Left kidney (tissue), 1 donor: ENCODE measurements at regions not wholly inside any gene's neighbourhood (a gene's known extent, or its start where the extent isn't known, plus 50 kb on each side); places are given as distances from the start of the nearest gene placed in this dataset.
"Not testable (repeated sequence)": the region's sequence is repeated elsewhere in the genome, so short reads cannot be mapped to it uniquely, and the experiment has no call there.

Experiments
- DNase-seq: peaks from one replicate; pipeline ENCODE4 v3.0.0-alpha.2; 2013

GRCh38 chr5:54821445-54822323, 163.7 kb downstream of the ESM1 start:
- DNase-seq = no peak

- no peak for DNase-seq
Measured at GRCh38 chr5:54820346-54821134, 164.9 kb downstream of the ESM1 start.

GRCh38 chr5:54807421-54807820, 178.0 kb downstream of the ESM1 start:
- no peak for DNase-seq

DNA sequence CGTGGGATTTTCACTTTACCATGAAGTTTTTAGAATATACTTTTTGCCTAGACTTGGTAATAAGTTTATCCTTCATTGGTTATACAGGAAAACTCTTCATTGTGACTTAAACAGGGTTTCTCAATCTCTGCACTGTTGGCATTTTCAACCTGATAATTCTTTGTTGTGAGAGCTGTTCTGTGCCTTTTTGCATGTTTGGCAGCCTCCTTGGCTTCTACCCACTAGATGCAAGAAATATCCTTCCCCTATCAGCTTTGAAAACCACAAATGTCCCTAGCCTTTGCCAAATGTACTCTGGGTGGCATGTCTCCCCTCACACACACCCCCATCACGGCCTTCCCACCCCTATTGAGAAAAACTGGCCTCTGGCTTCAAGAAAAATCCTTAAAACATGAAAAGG, 180.9 kb downstream of the ESM1 start:
- no peak for DNase-seq

DNA sequence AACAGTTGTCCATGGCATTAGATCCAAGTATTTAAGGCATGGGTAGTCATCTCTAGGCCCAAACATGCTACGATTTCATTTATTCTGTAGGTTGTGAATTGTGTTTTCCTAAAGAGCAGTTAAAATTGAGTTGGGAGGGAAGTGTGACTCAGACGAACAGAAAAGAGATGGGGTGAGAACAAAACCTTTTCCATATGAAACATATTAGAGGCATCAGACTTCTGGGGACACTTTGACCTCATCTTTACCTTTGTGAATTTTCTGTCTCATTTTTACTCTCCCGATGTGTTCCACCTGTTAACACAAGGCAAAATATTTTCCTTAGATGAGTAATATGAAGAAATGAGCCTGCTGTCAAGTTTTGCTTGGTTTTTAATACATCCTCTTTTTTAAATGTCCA, 181.3 kb downstream of the ESM1 start:
- no peak for DNase-seq

- no peak for DNase-seq
Measured at GRCh38 chr5:54803471-54804011, 181.9 kb downstream of the ESM1 start.

DNA sequence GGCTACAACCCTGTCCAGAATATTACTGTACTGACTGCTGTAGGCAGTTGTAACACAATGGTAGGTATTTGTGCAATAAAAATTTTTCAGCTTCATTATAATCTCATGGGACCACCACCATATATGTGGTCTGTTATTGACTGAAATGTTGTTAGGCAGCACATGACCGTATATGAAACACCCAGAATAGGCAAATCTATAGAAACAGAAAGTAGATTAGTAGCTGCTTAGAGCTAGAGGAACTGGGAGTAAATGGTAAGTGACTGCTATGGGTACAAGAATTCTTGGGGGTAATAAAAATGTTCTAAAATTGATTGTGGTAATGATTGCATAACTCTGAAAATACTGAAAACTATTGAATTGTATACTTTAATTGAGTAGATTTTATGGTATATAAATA, 185.7 kb downstream of the ESM1 start:
- DNase-seq = no peak

GRCh38 chr5:54795777-54796176, 189.6 kb downstream of the ESM1 start:
- DNase-seq = no peak

- no peak for DNase-seq
Measured at GRCh38 chr5:54795284-54795683, 190.1 kb downstream of the ESM1 start.

GRCh38 chr5:54794135-54794975, 191.0 kb downstream of the ESM1 start:
- no peak for DNase-seq

- DNase-seq = no peak
Measured at GRCh38 chr5:54793468-54794134, 191.8 kb downstream of the ESM1 start.

DNA sequence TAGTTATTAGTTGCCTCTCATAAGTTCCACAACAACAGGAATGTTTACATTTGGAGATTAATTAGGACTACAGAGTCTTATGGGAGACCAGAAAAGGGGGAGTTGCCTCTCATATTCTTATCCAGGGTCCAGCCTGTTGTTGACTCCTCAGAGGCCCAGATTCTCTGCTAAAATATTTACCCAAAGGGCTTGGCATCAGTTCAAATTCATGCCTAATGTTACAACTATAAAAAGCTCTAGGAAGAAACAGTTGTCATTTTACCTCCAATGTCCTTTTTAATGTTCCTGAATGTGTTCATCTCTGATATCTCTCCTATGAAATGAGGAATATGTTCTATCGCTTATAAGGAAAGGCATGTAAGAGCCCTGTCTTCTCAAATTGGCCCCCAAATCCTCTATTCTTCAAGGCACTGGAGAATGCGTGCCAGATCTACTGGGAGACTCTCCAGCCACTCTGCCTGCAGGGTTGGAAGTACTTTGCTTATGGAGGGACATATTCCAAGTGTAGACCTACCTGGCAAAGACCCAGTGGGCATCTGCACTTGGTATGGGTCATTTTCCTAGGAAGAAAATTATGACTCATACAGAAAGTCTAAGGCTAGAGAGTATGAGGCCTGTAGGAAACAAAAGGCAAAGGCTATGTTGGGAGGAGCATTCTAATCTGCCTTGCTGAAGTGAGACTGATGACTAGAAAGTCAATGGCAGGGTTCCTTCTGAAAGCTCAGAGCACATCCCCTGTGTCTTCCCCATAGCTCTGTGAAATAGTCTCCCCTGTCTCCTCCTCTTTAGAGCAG, 192.6 kb downstream of the ESM1 start:
- no peak for DNase-seq

DNA sequence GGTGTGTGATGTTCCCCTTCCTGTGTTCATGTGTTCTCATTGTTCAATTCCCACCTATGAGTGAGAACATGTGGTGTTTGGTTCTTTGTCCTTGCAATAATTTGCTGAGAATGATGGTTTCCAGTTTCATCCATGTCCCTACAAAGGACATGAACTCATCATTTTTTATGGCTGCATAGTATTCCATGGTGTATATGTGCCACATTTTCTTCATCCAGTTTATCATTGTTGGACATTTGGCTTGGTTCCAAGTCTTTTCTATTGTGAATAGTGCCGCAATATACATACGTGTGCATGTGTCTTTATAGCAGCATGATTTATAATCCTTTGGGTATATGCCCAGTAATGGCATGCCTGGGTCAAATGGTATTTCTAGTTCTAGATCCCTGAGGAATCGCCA, 197.5 kb downstream of the ESM1 start:
- not testable (repeated sequence) for DNase-seq

DNA sequence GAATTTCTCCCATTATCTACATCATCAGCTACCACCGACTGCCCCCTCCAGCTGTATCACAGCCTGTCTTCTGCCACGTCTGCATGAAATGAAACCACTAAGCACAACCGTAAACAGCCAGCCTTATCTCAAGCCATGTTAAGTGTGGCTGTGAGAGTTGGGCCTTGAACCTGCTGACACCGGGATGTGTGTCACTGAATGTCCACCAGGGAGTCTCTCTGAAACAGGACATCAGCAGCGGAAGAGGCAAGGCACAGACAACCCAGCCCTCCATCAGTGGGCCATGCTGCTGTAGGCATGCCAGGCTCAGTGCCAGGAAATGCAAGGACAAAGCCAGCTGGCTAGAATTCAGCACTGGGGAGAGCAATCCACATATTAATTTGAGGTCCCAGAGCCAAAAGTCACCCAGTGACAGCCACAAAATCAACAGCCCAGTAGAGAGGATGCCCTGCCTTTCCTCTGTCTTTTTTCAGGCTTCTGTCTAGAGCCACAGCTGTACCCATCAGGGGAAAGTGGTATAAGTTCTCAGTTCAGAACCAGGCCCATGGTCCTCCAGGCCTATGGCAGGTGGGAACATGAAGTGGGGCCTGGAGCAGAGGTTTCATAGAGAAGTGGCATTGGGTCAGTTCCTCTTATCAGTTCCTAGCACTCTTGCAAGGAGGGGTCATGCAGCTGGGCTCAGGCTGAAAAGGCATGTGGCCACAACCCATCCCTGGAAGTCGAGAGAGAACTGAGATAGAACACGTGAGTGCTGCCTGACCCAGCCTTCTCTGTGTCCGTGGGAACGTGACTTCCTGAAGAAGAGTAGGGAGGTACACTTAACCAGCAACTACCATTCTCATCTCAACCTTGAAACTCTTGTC, 199.4 kb downstream of the ESM1 start:
- no peak for DNase-seq

DNA sequence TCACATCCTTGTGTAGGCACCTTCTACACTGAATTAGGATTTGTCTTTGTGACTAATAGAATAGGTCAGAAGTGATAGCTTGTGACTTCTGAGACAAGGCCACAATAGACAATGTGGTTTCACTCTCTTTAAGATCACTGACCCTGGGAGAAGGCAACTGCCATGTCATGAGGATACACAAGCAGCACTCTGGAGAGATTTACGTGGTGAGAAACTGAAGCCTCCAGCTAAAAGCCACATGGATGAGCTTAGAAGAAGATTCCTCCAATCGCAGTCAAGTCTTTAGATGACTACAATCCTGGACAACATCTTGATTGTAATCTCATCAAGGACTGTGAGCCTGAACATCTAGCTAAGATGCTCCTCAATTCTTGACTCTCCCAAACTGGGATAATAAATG, 206.6 kb downstream of the ESM1 start:
- no peak for DNase-seq

DNA sequence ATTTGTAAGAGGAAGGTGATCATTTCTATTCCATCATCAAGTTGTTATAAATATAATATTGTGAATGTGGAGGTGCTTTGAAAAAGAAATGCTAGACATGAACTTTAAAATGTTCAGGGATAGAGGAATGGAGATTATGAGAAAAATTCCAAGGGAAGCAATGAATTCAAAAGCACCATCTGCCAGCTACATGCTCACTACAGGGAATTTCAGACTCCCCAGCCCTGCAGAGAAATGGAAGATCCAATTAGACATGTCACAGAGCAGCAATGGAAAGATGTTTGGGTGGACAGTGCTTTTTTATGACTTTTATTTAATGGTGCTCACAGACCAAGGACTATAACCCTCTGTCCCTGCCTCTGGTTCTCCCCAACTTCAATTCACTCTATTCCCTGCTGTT, 209.7 kb downstream of the ESM1 start:
- no peak for DNase-seq

- DNase-seq = no peak
Measured at GRCh38 chr5:54774281-54775170, 210.9 kb downstream of the ESM1 start.

DNA sequence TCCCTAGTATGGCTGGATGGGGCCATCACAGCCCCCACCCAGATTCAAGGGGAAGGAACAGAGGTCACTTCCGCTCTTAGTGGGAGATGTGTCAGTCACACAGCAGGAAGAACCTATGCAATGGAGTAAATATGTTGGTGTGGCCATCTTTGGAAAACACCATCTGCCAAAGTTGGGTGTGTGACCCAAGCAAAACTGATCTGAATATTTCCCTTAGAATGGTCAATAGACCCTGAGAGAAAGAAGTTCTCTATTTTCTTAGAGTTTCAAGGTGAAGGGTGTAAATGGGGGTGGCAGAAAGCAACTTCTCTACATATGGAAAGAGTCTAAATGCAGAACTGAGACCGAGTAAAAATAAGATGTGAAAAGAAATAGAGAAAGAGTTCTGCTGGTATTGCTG, 212.7 kb downstream of the ESM1 start:
- DNase-seq = no peak

DNA sequence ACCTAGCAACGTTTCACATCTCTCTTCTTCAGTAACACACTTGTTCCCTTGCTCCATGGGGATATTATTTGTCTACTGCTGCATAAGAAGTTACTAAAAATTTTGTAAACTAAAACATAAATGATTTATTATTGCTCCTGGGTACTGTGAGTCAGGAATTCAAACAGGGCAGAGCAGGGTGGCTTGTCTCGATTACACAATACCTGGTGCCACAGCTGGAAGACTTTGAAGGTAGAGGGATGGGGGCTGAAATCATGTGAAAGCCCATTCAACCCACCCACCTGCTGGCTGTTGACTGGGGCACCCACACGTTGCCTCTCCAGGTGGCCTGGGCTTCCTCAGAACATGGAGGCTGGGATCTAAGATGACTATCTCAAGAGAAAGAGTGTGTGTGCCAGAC, 213.2 kb downstream of the ESM1 start:
- DNase-seq = no peak
